ENCODE measurements at regions not wholly inside any gene's neighbourhood (a gene's known extent, or its start where the extent isn't known, plus 50 kb on each side); places are given as distances from the start of the nearest gene placed in this dataset.

GRCh38 chr3:115428841-115429240, 194.5 kb upstream of the GAP43 start:
- DNase-seq (ENCODE audit: unreplicated experiment) = no peak
- intact Hi-C loops (cut with micrococcal nuclease) = no loop called here
- CTCF ChIA-PET = interaction anchor here (0.7 to 1.3 kb wide), 2 partner anchors 22 to 84 kb away, joined by 3 to 4 read pairs; no protein-coding TSS in a partner anchor

GRCh38 chr3:115436767-115437301, 186.5 kb upstream of the GAP43 start:
- no TSS peak for BruUV-seq (replicated peaks)
- H3K36me3 Mint-ChIP-seq (ENCODE audit: insufficient read depth, unreplicated experiment) = no peaks in the 10 kb centered on the region
- peak; percentile 45 for TF ChIP-seq CTCF (IDR thresholded peaks at IDR 0.05; ENCODE audit: unreplicated experiment)
- no peak overlapping the region for H3K4me3 Mint-ChIP-seq (ENCODE audit: unreplicated experiment)
- H3K4me1 Mint-ChIP-seq (ENCODE audit: insufficient read depth, unreplicated experiment) = peaks cover 13% of the 10 kb centered on the region
- H3K27ac Mint-ChIP-seq (ENCODE audit: low read depth, unreplicated experiment) = no peak overlapping the region
- ChIA-PET POLR2A (interaction anchor here (0.9 to 1.5 kb wide), 2 partner anchors 12 to 219 kb away, joined by 3 to 4 read pairs; no protein-coding TSS in a partner anchor), CTCF (interaction anchor here (0.5 to 1.9 kb wide), 7 partner anchors 9 to 604 kb away, joined by 3 to 13 read pairs (median 4); no protein-coding TSS in a partner anchor)
- H3K9me3 Mint-ChIP-seq (ENCODE audit: unreplicated experiment) = no peaks in the 10 kb centered on the region
- H3K27me3 Mint-ChIP-seq (ENCODE audit: insufficient read depth, unreplicated experiment) = no peaks in the 10 kb centered on the region
- intact Hi-C loops (cut with micrococcal nuclease) = loop anchor here (1.0 to 10.0 kb wide), 9 partner anchors 200 to 612 kb away; partner anchors contain the start of gene ZBTB20
- DNase-seq (ENCODE audit: unreplicated experiment) = peak; percentile 95

More at GRCh38 chr3:115428841-115429240, 194.5 kb upstream of the GAP43 start:
- Mint-ChIP-seq H3K27me3 (ENCODE audit: insufficient read depth, unreplicated experiment) (no peaks in the 10 kb centered on the region), H3K9me3 (ENCODE audit: unreplicated experiment) (no peaks in the 10 kb centered on the region), H3K27ac (ENCODE audit: low read depth, unreplicated experiment) (no peak overlapping the region), H3K36me3 (ENCODE audit: insufficient read depth, unreplicated experiment) (no peaks in the 10 kb centered on the region), H3K4me3 (ENCODE audit: unreplicated experiment) (no peak overlapping the region), H3K4me1 (ENCODE audit: insufficient read depth, unreplicated experiment) (no peaks in the 10 kb centered on the region)
- BruUV-seq (replicated peaks) = no TSS peak
- POLR2A ChIA-PET = no interaction called here
- TF ChIP-seq CTCF (IDR thresholded peaks at IDR 0.05; ENCODE audit: unreplicated experiment) = no peak

- H3K4me3 Mint-ChIP-seq (ENCODE audit: unreplicated experiment) = no peak overlapping the region
- CTCF ChIA-PET = interaction anchor here (0.9 to 1.9 kb wide), 3 partner anchors 221 to 347 kb away, joined by 4 to 5 read pairs (median 4); no protein-coding TSS in a partner anchor
- no peaks in the 10 kb centered on the region for H3K9me3 Mint-ChIP-seq (ENCODE audit: unreplicated experiment)
- no peaks in the 10 kb centered on the region for H3K36me3 Mint-ChIP-seq (ENCODE audit: insufficient read depth, unreplicated experiment)
- peaks cover 13% of the 10 kb centered on the region for H3K4me1 Mint-ChIP-seq (ENCODE audit: insufficient read depth, unreplicated experiment)
- TF ChIP-seq CTCF (IDR thresholded peaks at IDR 0.05; ENCODE audit: unreplicated experiment) = no peak
- intact Hi-C loops (cut with micrococcal nuclease) = loop anchor here (5.0 to 10.0 kb wide), 2 partner anchors 201 to 614 kb away; no protein-coding TSS in a partner anchor
- H3K27me3 Mint-ChIP-seq (ENCODE audit: insufficient read depth, unreplicated experiment) = no peaks in the 10 kb centered on the region
- no peak overlapping the region for H3K27ac Mint-ChIP-seq (ENCODE audit: low read depth, unreplicated experiment)
- no peak for DNase-seq (ENCODE audit: unreplicated experiment)
- POLR2A ChIA-PET = no interaction called here
- no TSS peak for BruUV-seq (replicated peaks)
Measured at GRCh38 chr3:115438799-115439198, 184.5 kb upstream of the GAP43 start.

- no peaks in the 10 kb centered on the region for H3K4me1 Mint-ChIP-seq (ENCODE audit: insufficient read depth, unreplicated experiment)
- POLR2A ChIA-PET = no interaction called here
- no peak overlapping the region for H3K27ac Mint-ChIP-seq (ENCODE audit: low read depth, unreplicated experiment)
- DNase-seq (ENCODE audit: unreplicated experiment) = no peak
- BruUV-seq (replicated peaks) = no TSS peak
- no peaks in the 10 kb centered on the region for H3K36me3 Mint-ChIP-seq (ENCODE audit: insufficient read depth, unreplicated experiment)
- no peak overlapping the region for H3K4me3 Mint-ChIP-seq (ENCODE audit: unreplicated experiment)
- TF ChIP-seq CTCF (IDR thresholded peaks at IDR 0.05; ENCODE audit: unreplicated experiment) = no peak
- intact Hi-C loops (cut with micrococcal nuclease) = no loop called here
- CTCF ChIA-PET = interaction anchor here (0.6 to 1.2 kb wide), 2 partner anchors 9 to 589 kb away, joined by 4 to 5 read pairs; no protein-coding TSS in a partner anchor
- no peaks in the 10 kb centered on the region for H3K27me3 Mint-ChIP-seq (ENCODE audit: insufficient read depth, unreplicated experiment)
- no peaks in the 10 kb centered on the region for H3K9me3 Mint-ChIP-seq (ENCODE audit: unreplicated experiment)
Measured at GRCh38 chr3:115445559-115445958, 177.8 kb upstream of the GAP43 start.
